ENCODE measurements at regions not wholly inside any gene's neighbourhood (a gene's known extent, or its start where the extent isn't known, plus 50 kb on each side); places are given as distances from the start of the nearest gene placed in this dataset.
"Not testable (repeated sequence)": the region's sequence is repeated elsewhere in the genome, so short reads cannot be mapped to it uniquely, and the experiment has no call there.

- no peak for DNase-seq
Measured at GRCh38 chr12:113555226-113555625, 83.6 kb upstream of the LHX5 start.

GRCh38 chr12:113552760-113553159 is 81.1 kb upstream of the LHX5 start:
- no peak for DNase-seq

- no peak for DNase-seq
Measured at GRCh38 chr12:113551563-113551962, 79.9 kb upstream of the LHX5 start.

GRCh38 chr12:113548467-113548866 is 76.8 kb upstream of the LHX5 start:
- DNase-seq: no peak

- DNase-seq: no peak
Measured at GRCh38 chr12:113546916-113547863, 75.5 kb upstream of the LHX5 start.

GRCh38 chr12:113537751-113538087 is 66.0 kb upstream of the LHX5 start:
- no peak for DNase-seq

- no peak for DNase-seq
Measured at GRCh38 chr12:113537046-113537750, 65.5 kb upstream of the LHX5 start.

- no peak for DNase-seq
Measured at GRCh38 chr12:113535100-113535499, 63.4 kb upstream of the LHX5 start.

GRCh38 chr12:113534555-113534954 is 62.9 kb upstream of the LHX5 start:
- no peak for DNase-seq

GRCh38 chr12:113533842-113534375 is 62.2 kb upstream of the LHX5 start:
- no peak for DNase-seq

GRCh38 chr12:113532292-113532691 is 60.6 kb upstream of the LHX5 start:
- no peak for DNase-seq

GRCh38 chr12:113531073-113531472 is 59.4 kb upstream of the LHX5 start:
- not testable (repeated sequence) for DNase-seq

- DNase-seq: no peak
Measured at GRCh38 chr12:113528606-113529293, 57.1 kb upstream of the LHX5 start.

- DNase-seq: no peak
Measured at GRCh38 chr12:113525066-113525465, 53.4 kb upstream of the LHX5 start.

GRCh38 chr12:113524495-113524894 is 52.8 kb upstream of the LHX5 start:
- DNase-seq: no peak

- no peak for DNase-seq
Measured at GRCh38 chr12:113521708-113522107, 50.0 kb upstream of the LHX5 start.

All from DMS79 treated with DMSO at 0.1 percent for 48 hours (cell line).